ENCODE measurements at regions not wholly inside any gene's neighbourhood (a gene's known extent, or its start where the extent isn't known, plus 50 kb on each side); places are given as distances from the start of the nearest gene placed in this dataset.

DNA sequence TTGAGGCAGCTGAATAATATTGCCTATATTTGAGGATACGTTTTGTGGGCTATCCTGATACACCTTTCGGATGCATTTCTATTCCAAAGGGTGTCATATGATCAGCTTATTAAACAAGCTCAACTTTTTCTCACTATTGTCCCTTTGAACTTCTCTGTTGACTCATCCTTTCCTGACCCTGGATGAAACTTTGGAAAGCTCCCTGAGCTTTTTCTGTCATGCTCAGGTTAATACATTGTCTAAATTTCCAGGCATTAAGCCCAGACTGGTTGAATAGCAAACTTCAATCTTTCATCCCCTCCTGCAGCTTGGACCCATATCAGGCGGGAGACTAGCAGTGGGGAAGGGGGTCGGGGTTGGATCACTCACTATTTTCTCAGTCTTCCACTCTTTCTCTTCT lies 104.9 kb upstream of the PTPN3 start:
- no TSS peak for BruUV-seq (replicated peaks)
- Histone ChIP-seq H3K4me1 (ENCODE audit: insufficient read depth, low read length, poor library complexity, severe bottlenecking) (peaks cover 17% of the 10 kb centered on the region), H3K27ac (ENCODE audit: low read depth, low read length, poor library complexity, severe bottlenecking) (no peak overlapping the region), H3K36me3 (ENCODE audit: insufficient read depth, low read length, poor library complexity, severe bottlenecking) (no peaks in the 10 kb centered on the region), H3K9me3 (ENCODE audit: low read depth, low read length, poor library complexity, severe bottlenecking) (no peaks in the 10 kb centered on the region), H3K27me3 (replicated peaks; ENCODE audit: insufficient read depth, low read depth, low read length, poor library complexity) (no peaks in the 10 kb centered on the region), H3K4me3 (ENCODE audit: low read depth, low read length, poor library complexity, severe bottlenecking) (no peak overlapping the region)
- DNase-seq (ENCODE audit: low spot score): no peak
- intact Hi-C loops (cut with micrococcal nuclease; ENCODE audit: unreplicated experiment): no loop called here
- no peak for TF ChIP-seq EZH2 (IDR thresholded peaks at IDR 0.05; ENCODE audit: borderline replicate concordance, low read depth, low read length, poor library complexity, severe bottlenecking)
- TF ChIP-seq, protein P1, sequence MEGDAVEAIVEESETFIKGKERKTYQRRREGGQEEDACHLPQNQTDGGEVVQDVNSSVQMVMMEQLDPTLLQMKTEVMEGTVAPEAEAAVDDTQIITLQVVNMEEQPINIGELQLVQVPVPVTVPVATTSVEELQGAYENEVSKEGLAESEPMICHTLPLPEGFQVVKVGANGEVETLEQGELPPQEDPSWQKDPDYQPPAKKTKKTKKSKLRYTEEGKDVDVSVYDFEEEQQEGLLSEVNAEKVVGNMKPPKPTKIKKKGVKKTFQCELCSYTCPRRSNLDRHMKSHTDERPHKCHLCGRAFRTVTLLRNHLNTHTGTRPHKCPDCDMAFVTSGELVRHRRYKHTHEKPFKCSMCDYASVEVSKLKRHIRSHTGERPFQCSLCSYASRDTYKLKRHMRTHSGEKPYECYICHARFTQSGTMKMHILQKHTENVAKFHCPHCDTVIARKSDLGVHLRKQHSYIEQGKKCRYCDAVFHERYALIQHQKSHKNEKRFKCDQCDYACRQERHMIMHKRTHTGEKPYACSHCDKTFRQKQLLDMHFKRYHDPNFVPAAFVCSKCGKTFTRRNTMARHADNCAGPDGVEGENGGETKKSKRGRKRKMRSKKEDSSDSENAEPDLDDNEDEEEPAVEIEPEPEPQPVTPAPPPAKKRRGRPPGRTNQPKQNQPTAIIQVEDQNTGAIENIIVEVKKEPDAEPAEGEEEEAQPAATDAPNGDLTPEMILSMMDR (conservative IDR thresholded peaks at IDR 0.05; ENCODE audit: low read depth, low read length): no peak
- POLR2A ChIA-PET (ENCODE audit: low non-redundant PET): no interaction called here
- CTCF ChIA-PET: no interaction called here

DNA sequence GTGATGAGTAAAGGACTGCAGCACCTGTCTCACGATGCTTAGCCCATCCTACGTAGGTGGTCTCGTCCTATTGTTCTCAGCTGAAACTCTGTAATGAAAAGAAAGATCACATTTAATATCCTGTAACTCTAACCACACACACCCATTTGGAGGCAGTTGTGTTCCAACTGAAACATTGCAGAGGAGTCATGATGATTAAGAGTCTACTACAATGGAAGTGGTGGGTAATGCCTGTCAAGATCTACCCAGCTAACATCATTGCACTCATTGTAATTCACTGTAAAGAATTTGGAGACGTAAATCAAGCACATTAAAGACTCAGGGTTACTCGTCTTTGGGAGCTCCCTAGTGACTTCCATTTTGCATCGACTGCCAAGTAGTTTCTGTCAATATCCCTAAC lies 106.0 kb upstream of the PTPN3 start:
- H3K9me3 ChIP-seq (ENCODE audit: low read depth, low read length, poor library complexity, severe bottlenecking): no peaks in the 10 kb centered on the region
- CTCF ChIA-PET: no interaction called here
- no TSS peak for BruUV-seq (replicated peaks)
- no peak overlapping the region for H3K27ac ChIP-seq (ENCODE audit: low read depth, low read length, poor library complexity, severe bottlenecking)
- no peak overlapping the region for H3K4me3 ChIP-seq (ENCODE audit: low read depth, low read length, poor library complexity, severe bottlenecking)
- intact Hi-C loops (cut with micrococcal nuclease; ENCODE audit: unreplicated experiment): no loop called here
- H3K4me1 ChIP-seq (ENCODE audit: insufficient read depth, low read length, poor library complexity, severe bottlenecking): peaks cover 17% of the 10 kb centered on the region
- H3K36me3 ChIP-seq (ENCODE audit: insufficient read depth, low read length, poor library complexity, severe bottlenecking): no peaks in the 10 kb centered on the region
- POLR2A ChIA-PET (ENCODE audit: low non-redundant PET): no interaction called here
- no peak for TF ChIP-seq EZH2 (IDR thresholded peaks at IDR 0.05; ENCODE audit: borderline replicate concordance, low read depth, low read length, poor library complexity, severe bottlenecking)
- TF ChIP-seq, protein P1 (conservative IDR thresholded peaks at IDR 0.05; ENCODE audit: low read depth, low read length): no peak
- peak; percentile 71 for DNase-seq (ENCODE audit: low spot score)
- H3K27me3 ChIP-seq (replicated peaks; ENCODE audit: insufficient read depth, low read depth, low read length, poor library complexity): no peaks in the 10 kb centered on the region

DNA sequence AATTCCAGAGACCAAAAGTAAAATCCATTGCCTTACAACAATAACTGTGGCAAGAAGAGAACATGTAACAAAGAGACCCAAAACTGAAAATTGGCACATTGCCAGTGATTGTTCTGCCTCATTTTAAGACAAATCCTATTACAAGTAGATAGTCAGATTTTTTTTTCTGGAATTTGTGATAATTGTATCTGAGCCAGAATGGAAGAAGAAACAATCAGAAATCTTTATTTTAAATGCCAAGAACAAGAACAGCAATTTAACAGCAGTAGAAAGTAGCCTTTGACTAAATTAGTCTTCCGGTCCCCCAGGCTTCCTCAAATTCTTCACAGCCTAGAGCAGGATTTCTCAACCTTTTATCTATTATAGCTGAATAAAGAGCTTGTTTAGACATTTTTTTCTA lies 106.7 kb upstream of the PTPN3 start:
- no peak overlapping the region for H3K27ac ChIP-seq (ENCODE audit: low read depth, low read length, poor library complexity, severe bottlenecking)
- intact Hi-C loops (cut with micrococcal nuclease; ENCODE audit: unreplicated experiment): no loop called here
- BruUV-seq (replicated peaks): no TSS peak
- peaks cover 17% of the 10 kb centered on the region for H3K4me1 ChIP-seq (ENCODE audit: insufficient read depth, low read length, poor library complexity, severe bottlenecking)
- TF ChIP-seq, protein P1 (conservative IDR thresholded peaks at IDR 0.05; ENCODE audit: low read depth, low read length): no peak
- TF ChIP-seq EZH2 (IDR thresholded peaks at IDR 0.05; ENCODE audit: borderline replicate concordance, low read depth, low read length, poor library complexity, severe bottlenecking): no peak
- ChIA-PET POLR2A (ENCODE audit: low non-redundant PET) (no interaction called here), CTCF (no interaction called here)
- peak; percentile 75 for DNase-seq (ENCODE audit: low spot score)
- no peaks in the 10 kb centered on the region for H3K36me3 ChIP-seq (ENCODE audit: insufficient read depth, low read length, poor library complexity, severe bottlenecking)
- no peaks in the 10 kb centered on the region for H3K9me3 ChIP-seq (ENCODE audit: low read depth, low read length, poor library complexity, severe bottlenecking)
- H3K4me3 ChIP-seq (ENCODE audit: low read depth, low read length, poor library complexity, severe bottlenecking): no peak overlapping the region
- H3K27me3 ChIP-seq (replicated peaks; ENCODE audit: insufficient read depth, low read depth, low read length, poor library complexity): no peaks in the 10 kb centered on the region
